HUES64 (cell line): ENCODE measurements at regions not wholly inside any gene's neighbourhood (a gene's known extent, or its start where the extent isn't known, plus 50 kb on each side); places are given as distances from the start of the nearest gene placed in this dataset.

Experiments
- H3K27ac ChIP-seq: 2 replicates; pipeline ENCODE4 v1.7.0; 2013; ENCODE audit warnings: low read depth, low read length, inconsistent platforms
- H3K27me3 ChIP-seq: 2 replicates; pipeline ENCODE4 v1.6.1; 2013; ENCODE audit warnings: mild to moderate bottlenecking, low read length; ENCODE audit not compliant: insufficient read depth
- H3K36me3 ChIP-seq: 2 replicates; pipeline ENCODE4 v1.6.1; 2013; ENCODE audit warnings: mild to moderate bottlenecking, low read length; ENCODE audit not compliant: insufficient read depth
- H3K4me1 ChIP-seq: 2 replicates; pipeline ENCODE4 v1.6.1; 2013; ENCODE audit warnings: mild to moderate bottlenecking, low read length, moderate library complexity; ENCODE audit not compliant: insufficient read depth
- H3K4me3 ChIP-seq: 2 replicates; pipeline ENCODE4 v1.5.1; 2013; ENCODE audit warnings: mild to moderate bottlenecking, low read length, moderate library complexity
- H3K9ac ChIP-seq: 2 replicates; pipeline ENCODE4 v1.6.1; 2013; ENCODE audit warnings: mild to moderate bottlenecking, low read depth, low read length
- H3K9me3 ChIP-seq: 2 replicates; pipeline ENCODE4 v1.6.1; 2013; ENCODE audit warnings: low read depth, low read length; ENCODE audit not compliant: insufficient read depth
- WGBS: fragments of 150-250, 120-280 bp; methylation state at CpG from one replicate; pipeline ENCODE4 v1.1.7; 2013; ENCODE audit warnings: missing lambda C conversion rate; 5-methylcytosine and 5-hydroxymethylcytosine counted together

GRCh38 chr6:91127752-91128151 lies 540.9 kb upstream of the MAP3K7 start:
- no peaks in the 10 kb centered on the region for H3K36me3 ChIP-seq
- H3K4me3 ChIP-seq: no peak overlapping the region
- H3K9ac ChIP-seq: no peak overlapping the region
- H3K27ac ChIP-seq: no peak overlapping the region
- H3K4me1 ChIP-seq: no peaks in the 10 kb centered on the region
- H3K27me3 ChIP-seq: no peaks in the 10 kb centered on the region
- H3K9me3 ChIP-seq: no peaks in the 10 kb centered on the region

DNA sequence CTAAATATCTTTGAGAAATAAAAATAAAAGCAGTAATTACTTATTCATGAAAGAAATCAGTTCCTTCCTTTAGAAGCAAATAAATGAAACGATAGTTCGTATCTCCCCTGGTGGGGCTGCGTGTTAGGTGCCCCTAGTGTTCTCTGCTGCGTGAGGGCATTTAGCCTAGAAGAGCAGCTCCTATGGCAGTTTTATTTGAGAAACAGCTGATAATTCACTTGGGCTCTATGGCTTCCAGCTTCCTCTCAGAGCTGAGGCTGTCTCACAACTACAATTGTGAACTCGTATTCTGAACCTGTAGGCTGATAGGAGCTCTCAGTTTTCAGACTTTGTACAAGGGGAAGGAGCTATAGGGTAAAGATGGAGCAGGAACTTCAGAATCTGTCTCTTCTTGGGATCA lies 540.0 kb upstream of the MAP3K7 start:
- no peaks in the 10 kb centered on the region for H3K4me1 ChIP-seq
- H3K27me3 ChIP-seq: no peaks in the 10 kb centered on the region
- no peak overlapping the region for H3K27ac ChIP-seq
- no peak overlapping the region for H3K4me3 ChIP-seq
- H3K9me3 ChIP-seq: no peaks in the 10 kb centered on the region
- WGBS: 96% methylated on average over 5 of the region's 5 CpGs
- no peak overlapping the region for H3K9ac ChIP-seq
- no peaks in the 10 kb centered on the region for H3K36me3 ChIP-seq

DNA sequence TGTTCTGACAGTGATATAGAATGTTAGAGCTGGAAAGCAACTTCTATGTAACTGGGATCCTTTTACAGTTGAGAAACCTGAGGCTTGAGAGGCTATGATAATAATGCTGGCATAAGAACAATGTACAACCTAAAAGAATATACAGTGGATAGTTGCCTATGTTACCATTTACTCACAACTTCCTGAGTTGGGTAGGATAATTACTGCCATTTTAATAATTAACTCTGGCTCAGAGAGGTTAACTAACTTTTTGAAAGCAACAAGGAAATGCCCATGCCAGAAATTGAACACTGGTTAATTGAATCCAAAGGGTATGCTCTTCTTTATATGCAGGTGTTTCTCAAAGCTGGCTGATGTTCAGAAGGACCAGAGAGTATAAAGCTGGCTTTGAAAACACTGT lies 530.7 kb upstream of the MAP3K7 start:
- H3K9ac ChIP-seq: no peak overlapping the region
- H3K9me3 ChIP-seq: no peaks in the 10 kb centered on the region
- H3K36me3 ChIP-seq: no peaks in the 10 kb centered on the region
- no peak overlapping the region for H3K4me3 ChIP-seq
- H3K4me1 ChIP-seq: no peaks in the 10 kb centered on the region
- no peaks in the 10 kb centered on the region for H3K27me3 ChIP-seq
- H3K27ac ChIP-seq: no peak overlapping the region

DNA sequence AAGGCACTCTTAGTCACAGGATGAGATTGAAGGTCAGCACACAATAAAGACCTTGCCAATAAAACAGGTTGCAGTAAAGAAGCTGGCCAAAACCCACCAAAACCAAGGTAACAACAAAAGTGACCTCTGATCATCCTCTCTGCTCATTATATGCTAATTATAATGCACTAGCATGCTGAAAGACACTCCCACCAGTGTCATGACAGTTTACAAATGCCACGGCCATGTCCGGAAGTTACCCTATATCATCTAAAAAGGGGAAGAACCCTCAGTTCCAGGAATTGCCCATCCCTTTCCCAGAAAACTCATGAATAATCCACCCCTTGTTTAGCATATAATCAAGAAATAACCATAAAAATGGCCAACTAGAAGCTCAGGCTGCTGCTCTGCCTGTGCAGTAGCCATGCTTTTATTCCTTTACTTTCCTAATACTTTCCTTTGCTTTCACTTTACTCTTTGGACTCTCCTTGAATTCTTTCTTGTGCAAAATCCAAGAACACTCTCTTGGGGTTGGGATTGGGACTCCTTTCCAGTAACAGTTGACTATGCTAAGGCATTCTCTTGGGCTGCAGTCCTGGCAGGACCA lies 527.3 kb upstream of the MAP3K7 start:
- no peaks in the 10 kb centered on the region for H3K4me1 ChIP-seq
- no peak overlapping the region for H3K4me3 ChIP-seq
- no peaks in the 10 kb centered on the region for H3K27me3 ChIP-seq
- 91% methylated on average over 2 of the region's 2 CpGs for WGBS
- H3K9me3 ChIP-seq: no peaks in the 10 kb centered on the region
- no peak overlapping the region for H3K9ac ChIP-seq
- H3K36me3 ChIP-seq: no peaks in the 10 kb centered on the region
- H3K27ac ChIP-seq: no peak overlapping the region

DNA sequence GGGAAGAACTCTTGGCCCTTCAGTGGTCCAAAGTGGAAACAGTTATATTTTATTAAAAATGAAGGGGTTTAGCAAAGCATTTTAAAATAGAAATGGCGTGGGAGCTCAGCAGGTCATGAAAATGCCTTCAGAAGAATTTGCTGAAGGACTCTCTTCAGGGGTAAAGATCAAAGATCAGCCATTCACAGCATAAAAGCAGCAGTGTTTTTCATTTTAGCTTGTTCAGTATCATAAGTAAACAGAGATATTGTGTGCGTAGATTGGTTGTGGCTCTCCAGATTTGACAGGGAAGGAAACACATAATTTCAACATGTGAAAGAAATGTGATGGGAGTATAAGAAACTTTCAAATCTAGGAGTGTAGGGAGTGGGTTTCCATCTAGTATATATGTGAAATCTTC lies 519.2 kb upstream of the MAP3K7 start:
- Histone ChIP-seq H3K4me1 (no peaks in the 10 kb centered on the region), H3K4me3 (no peak overlapping the region), H3K9ac (no peak overlapping the region), H3K27ac (no peak overlapping the region), H3K27me3 (no peaks in the 10 kb centered on the region), H3K36me3 (no peaks in the 10 kb centered on the region), H3K9me3 (no peaks in the 10 kb centered on the region)
- 88% methylated on average over 2 of the region's 2 CpGs for WGBS

DNA sequence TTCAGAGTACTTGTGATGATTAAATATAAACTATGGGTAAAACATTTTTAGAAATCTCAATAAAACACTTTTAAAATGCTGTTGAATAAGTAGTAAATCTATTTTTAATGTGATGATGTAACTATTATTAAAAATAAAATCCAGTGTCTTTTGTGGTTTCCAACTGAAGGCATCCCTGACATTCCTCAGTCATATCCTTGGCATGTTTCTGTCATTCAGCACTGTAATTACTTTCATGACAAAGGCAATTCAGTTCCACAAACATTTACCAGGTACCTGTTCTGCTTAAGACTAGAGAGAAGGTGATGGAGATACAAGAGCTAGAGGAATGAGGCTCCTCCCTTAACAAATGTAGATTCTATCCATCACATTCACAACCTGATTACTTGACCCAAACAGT lies 518.7 kb upstream of the MAP3K7 start:
- Histone ChIP-seq H3K4me1 (no peaks in the 10 kb centered on the region), H3K9ac (no peak overlapping the region), H3K36me3 (no peaks in the 10 kb centered on the region)

DNA sequence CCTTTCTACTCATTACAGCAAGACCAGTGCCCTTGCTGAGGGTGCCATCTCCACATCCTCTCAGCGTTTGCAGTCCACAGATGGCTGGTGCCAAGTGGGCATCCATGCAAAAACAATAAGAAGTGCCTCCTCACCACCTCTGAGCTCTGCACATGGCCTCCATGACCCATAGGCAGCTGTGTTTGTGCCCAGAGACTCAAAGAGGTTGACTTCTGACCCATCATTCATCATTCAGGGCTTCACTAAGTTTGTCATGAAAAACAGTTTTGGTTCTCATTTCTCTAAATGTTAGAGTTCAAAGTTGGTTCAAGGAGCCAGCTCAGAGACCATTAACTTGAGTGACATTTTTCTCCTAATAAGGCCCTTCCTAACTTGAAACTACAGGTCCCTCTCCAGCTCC lies 512.6 kb upstream of the MAP3K7 start:
- Histone ChIP-seq H3K9me3 (no peaks in the 10 kb centered on the region), H3K36me3 (no peaks in the 10 kb centered on the region), H3K9ac (no peak overlapping the region), H3K4me1 (no peaks in the 10 kb centered on the region), H3K27me3 (no peaks in the 10 kb centered on the region), H3K27ac (no peak overlapping the region), H3K4me3 (no peak overlapping the region)
- 91% methylated on average over 1 of the region's 1 CpG for WGBS

More for the DNA sequence above, 518.7 kb upstream of the MAP3K7 start:
- Histone ChIP-seq H3K4me3 (no peak overlapping the region), H3K9me3 (no peaks in the 10 kb centered on the region), H3K27me3 (no peaks in the 10 kb centered on the region), H3K27ac (no peak overlapping the region)

- no peak overlapping the region for H3K27ac ChIP-seq
- H3K27me3 ChIP-seq: no peaks in the 10 kb centered on the region
- no peaks in the 10 kb centered on the region for H3K36me3 ChIP-seq
- H3K4me3 ChIP-seq: no peak overlapping the region
- 89% methylated on average over 5 of the region's 5 CpGs for WGBS
- H3K9me3 ChIP-seq: no peaks in the 10 kb centered on the region
- H3K4me1 ChIP-seq: no peaks in the 10 kb centered on the region
- H3K9ac ChIP-seq: no peak overlapping the region
These were observed 511.1 kb upstream of the MAP3K7 start for GRCh38 chr6:91098006-91098405.

GRCh38 chr6:91097364-91097763 lies 510.5 kb upstream of the MAP3K7 start:
- 88% methylated on average over 5 of the region's 5 CpGs for WGBS
- H3K36me3 ChIP-seq: no peaks in the 10 kb centered on the region

DNA sequence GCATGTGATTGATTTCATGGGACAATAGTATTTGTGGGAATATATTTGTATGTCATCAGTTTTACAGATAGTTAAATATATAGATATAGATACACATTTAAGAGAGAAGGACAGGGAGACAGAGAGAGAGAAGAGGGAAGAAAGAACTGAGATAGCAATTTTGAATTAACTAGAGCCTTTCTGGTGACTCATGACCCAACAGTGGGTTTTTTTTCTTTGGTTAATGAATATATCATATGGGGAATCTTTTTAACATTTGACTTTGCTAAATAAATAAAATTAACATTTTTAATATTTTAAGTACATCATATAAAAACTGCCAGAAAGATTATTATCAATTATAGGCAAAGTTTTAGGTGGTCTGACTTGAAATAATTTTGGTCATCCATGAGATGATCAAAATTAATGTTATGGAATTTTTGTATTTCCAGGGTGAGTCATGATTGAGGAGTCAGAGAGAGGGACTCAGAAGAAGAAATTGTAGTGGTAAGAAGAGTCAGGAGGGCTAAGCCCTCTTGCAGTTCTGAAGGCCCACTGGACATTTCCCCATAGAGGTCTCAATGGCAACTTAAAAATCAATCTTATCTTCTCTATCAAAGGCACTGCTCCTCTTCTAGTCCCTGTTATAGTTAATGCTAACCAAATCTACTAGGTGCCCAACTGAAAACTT lies 508.1 kb upstream of the MAP3K7 start:
- no peaks in the 10 kb centered on the region for H3K4me1 ChIP-seq
- no peak overlapping the region for H3K4me3 ChIP-seq
- H3K36me3 ChIP-seq: no peaks in the 10 kb centered on the region
- H3K9ac ChIP-seq: no peak overlapping the region
- no peaks in the 10 kb centered on the region for H3K9me3 ChIP-seq
- no peaks in the 10 kb centered on the region for H3K27me3 ChIP-seq
- H3K27ac ChIP-seq: no peak overlapping the region

More at GRCh38 chr6:91097364-91097763, 510.5 kb upstream of the MAP3K7 start:
- Histone ChIP-seq H3K27ac (no peak overlapping the region), H3K9me3 (no peaks in the 10 kb centered on the region), H3K4me1 (no peaks in the 10 kb centered on the region), H3K9ac (no peak overlapping the region), H3K4me3 (no peak overlapping the region), H3K27me3 (no peaks in the 10 kb centered on the region)

DNA sequence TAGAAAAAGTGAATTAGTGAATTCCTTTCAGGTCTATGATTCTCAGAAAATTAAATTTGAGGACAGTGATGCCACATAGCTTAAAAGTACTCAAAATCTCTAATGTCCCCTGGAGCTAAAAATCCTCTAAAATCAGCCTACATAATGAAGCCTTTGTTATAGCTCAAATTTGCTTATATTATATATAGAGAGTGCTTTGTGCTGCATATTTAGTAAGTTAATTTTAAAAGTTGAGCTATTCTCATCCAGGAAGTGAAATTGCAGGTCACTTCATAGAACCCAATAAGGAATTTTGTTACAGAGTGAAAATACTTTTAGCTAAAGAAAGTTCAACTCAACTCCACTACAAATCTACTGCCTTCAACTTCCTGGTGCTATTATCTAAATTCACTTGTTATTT lies 507.5 kb upstream of the MAP3K7 start:
- no peaks in the 10 kb centered on the region for H3K36me3 ChIP-seq
- H3K4me3 ChIP-seq: no peak overlapping the region
- H3K9ac ChIP-seq: no peak overlapping the region
- no peaks in the 10 kb centered on the region for H3K4me1 ChIP-seq
- H3K9me3 ChIP-seq: no peaks in the 10 kb centered on the region
- no peak overlapping the region for H3K27ac ChIP-seq
- H3K27me3 ChIP-seq: no peaks in the 10 kb centered on the region

DNA sequence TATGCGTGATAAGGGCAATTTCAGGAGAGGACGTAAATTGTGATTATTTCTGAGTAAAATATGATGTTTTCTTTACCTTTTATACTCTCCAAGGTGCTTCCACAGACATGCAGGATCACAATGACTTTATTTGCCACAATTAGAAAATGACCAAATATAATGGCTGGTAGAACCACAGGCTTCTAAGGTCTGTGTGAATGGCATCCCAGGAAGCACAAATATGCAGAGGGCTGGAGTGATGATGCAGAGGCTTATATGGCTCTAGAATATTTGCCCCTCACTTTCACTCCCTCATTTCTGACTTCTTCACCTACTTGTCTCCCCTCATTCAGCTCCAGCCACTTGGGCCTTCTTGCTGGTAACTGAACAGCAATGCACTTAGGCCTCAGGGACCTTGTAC lies 502.1 kb upstream of the MAP3K7 start:
- no peak overlapping the region for H3K9ac ChIP-seq
- WGBS: 94% methylated on average over 2 of the region's 2 CpGs
- H3K36me3 ChIP-seq: no peaks in the 10 kb centered on the region
- H3K9me3 ChIP-seq: no peaks in the 10 kb centered on the region
- H3K27ac ChIP-seq: no peak overlapping the region
- no peak overlapping the region for H3K4me3 ChIP-seq
- H3K27me3 ChIP-seq: no peaks in the 10 kb centered on the region
- peaks cover 19% of the 10 kb centered on the region for H3K4me1 ChIP-seq
